ENCODE measurements at regions not wholly inside any gene's neighbourhood (a gene's known extent, or its start where the extent isn't known, plus 50 kb on each side); places are given as distances from the start of the nearest gene placed in this dataset.

DNA sequence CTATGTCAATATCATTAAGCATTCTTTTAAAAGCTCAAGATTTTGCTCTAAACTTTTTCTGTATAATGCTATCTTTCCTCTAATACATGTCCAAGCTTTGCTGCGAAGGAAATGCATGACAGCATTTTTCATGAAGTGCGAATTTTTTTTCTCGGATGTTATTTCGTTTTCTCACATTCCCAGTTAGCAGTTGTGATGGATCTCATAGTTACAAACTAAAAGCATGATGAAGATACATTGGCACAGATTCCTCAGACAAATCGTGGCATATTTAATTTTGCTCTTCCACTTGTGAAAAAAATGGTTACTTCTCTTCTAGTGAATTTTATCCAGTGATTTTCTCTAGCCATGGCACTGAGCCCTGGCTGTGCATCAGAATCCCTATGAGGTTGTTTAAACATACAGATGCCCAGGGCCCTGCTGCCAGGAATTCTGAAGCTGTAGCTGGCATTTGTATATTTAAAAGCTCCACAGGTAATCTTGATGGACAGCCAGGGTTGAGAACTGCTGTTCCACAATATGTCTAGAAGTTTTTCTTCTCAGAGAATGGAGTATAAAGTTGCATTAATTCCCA is 299.8 kb upstream of the NEBL start:
- DNase-seq, result no peak

DNA sequence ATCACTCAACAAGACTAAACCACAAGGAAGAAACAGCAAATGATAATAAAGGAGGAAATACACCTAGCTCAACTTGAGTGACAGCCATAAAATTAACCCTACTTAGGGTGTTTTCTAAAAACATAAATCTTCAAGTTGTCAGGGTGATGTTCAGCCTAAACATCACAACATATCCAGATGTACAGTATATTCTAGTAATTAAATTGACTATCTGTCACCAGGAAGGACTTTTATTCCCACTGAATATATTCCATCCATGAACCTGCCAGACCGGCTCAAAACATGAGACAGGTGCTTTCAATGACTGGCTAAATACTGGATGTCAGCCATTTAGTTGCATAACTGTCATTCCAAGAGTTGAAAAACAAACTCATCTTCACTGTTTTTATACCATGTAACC is 298.1 kb upstream of the NEBL start:
- no peak for DNase-seq

DNA sequence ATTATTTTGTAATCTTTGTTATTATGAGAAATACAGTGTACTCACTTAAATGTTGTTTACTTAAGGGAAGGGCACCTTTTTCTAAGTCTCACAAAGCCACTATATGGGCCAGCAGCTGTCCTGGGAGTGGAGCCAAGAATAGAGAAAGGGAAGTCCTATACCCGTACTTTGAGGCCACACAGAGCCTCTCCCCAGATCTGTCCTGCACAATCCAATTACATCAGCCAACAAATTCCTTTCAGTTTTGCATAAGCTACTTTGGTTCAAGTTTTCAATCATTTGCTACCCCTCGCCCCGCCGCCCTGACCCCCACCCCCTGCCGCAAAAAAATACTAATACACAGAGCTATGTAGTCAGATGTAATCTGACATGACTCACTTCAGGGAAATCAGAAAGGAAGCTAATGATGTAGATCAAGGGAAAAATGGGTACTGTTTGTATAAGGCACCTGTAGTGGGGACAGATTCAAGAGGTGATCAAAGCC is 297.4 kb upstream of the NEBL start:
- DNase-seq, result no peak

DNA sequence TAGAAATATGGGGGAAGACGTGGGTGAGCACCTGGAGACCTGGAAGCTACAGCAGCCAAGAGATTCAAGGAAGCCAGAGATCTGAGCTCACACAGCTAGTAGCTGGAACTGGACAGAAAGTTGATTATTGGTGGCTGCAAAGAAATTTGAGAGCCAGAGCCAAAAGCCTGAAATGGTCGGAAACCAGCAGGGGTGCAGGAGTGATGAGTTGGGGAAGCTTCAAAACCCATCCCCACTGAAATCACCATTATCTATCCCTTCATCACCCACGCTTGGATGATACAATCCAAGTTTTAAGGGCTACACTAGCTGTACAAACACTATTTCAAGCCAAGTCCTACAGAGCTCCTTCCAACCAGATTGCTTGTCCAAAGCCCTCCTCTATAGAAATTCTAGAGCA is 296.1 kb upstream of the NEBL start:
- DNase-seq, result no peak

DNA sequence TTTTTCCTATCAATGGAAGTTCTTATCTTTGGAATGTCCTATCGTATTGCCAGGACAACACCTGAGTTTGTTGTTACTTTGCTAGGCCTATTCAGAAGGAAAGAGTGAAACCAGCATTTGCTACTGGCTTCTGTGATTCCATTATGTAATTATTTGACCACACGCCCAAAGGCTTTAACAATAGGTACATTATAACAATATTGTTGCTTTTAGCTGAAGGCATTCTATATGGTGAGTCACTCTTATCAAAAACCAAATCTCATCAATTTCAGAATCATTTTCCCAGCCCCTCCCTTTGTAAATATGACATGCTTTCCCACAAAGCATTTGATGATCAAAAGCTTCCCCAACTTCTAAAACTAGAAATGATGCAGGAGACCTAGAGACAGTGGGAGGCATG is 294.4 kb upstream of the NEBL start:
- DNase-seq, result no peak

DNA sequence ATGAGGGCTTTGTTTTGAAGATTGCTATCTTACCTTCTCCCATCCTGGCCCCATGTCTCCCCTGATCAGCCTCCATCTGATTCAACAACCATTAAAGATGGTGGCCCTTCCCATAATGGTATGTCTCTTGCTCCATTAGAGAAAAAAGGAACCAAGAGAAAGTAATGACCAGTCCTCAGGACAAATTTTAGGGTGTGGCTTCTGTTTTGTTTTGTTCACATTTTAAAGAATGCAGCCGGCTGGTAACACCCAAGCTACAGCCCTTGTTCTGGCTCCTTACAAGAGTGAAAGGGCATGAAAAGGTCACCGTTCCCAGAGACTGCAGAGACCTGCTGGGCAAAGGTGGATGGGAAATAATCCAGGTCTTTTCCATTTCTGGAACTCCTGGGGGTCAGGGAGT is 287.9 kb upstream of the NEBL start:
- no peak for DNase-seq

DNA sequence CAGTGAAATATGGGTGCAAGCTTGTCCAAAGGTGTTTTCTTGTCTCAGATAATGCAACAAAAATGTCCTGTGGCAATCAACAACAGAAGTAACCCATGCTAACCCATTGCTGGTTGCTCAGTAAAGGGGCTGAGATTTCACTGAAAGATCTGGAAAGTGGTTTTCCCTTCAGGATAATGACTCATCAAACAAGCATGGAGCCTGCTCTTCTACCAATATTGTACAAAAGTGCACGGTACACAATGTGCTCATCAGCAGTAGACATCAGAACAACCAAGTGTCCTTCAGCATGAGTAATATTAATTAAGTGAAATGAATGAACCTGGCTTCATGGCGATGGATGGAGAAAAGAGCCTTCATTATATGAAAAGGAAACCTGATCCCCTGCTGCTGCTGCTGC is 287.1 kb upstream of the NEBL start:
- no peak for DNase-seq

DNA sequence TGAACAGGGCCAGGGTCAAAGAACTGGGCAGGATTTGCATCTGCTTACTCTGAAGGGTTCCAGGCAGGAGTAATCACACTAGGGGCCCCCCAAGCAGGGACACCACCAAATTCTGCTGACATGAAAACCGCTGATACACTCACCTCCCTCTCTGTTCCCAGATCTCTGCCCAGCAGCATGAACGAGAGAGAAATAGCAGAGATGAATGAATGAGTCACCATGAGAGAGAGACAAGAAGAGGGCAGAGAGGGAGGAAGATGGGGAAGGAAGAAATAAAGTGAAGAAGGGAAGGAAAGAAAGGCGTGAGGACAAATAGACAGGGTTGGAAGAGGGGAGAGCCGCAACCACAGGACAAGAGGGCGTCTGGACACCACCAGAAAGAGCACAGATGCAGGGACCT is 285.9 kb upstream of the NEBL start:
- no peak for DNase-seq

DNA sequence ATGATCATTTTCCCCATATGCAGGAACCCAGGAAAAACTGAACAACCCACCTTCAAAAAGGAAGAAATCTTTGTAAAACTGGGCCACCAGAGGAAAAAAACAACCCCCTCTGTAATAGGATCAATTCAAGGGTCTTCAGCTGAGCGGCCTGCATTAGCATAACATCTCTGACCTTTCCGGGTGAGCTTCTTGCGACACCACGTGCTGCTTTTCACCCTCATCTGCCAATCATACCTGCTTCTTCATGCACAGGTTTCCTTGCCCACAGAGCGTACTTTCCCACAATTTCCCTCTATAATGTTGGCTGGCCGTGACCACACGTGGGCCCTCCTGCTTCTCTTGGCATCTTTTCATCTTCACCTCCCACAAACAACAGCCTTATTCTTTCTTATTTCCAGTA is 284.3 kb upstream of the NEBL start:
- no peak for DNase-seq

DNA sequence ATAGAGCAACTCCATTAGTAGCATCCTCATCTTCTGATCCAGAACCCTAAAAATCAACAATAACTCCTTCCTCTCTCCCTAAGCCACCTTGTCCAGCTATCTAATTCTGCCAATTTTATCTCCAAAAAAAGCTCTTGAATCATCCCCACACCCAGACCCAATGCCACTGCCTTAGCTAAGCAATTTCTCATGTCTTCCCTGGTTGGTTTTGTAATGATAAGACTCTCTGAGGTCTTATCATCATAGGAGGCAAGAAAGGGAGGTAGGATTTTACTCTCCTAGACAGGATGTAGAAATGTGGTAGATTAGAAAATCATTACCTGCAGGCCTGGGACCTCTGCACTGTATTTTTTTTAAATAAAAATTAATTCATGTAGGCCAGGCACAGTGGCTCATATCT is 283.5 kb upstream of the NEBL start:
- DNase-seq, result no peak

DNA sequence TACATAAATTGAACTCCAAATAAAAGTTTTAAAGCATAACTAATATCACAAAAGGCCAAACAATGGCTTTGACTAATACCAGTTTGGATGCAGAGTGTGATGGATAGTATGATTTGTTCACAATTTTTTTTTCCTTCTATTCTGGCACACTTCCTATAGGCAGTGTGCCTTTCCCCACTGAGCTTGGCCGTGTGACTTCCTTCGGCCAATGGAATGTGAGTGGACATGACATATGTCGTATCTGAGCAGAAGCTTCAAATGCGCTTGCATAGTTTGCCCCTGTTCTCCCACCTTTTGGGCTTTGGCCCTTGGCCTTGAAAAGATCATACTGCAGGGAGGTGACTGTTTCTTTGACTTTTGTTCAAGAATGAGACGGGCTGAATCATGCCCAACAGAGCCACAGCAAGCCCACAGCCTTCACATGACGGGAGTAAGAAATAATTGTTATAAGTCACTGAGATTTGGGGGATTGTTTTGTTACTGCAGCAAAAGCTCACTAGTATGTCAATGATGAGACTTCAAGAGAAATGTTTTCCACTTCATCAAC is 279.9 kb upstream of the NEBL start:
- no peak for DNase-seq

DNA sequence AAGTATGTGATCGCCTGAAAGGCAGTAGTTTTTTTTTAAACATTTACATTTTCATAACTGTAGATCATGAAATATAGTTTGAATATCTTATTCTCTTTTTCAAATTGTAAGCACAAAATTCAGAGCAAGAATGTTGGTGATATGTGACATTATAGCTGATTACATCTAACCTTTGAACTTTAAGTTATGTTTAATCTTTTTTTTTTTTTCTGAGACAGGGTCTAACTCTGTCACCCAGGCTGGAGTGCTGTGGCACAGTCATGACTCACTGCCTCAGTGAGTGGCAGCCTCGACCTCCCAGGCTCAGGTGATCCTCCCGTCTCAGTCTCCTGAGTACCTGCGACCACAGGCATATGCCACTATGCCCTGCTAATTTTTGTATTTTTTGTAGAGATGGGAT is 278.7 kb upstream of the NEBL start:
- no peak for DNase-seq

DNA sequence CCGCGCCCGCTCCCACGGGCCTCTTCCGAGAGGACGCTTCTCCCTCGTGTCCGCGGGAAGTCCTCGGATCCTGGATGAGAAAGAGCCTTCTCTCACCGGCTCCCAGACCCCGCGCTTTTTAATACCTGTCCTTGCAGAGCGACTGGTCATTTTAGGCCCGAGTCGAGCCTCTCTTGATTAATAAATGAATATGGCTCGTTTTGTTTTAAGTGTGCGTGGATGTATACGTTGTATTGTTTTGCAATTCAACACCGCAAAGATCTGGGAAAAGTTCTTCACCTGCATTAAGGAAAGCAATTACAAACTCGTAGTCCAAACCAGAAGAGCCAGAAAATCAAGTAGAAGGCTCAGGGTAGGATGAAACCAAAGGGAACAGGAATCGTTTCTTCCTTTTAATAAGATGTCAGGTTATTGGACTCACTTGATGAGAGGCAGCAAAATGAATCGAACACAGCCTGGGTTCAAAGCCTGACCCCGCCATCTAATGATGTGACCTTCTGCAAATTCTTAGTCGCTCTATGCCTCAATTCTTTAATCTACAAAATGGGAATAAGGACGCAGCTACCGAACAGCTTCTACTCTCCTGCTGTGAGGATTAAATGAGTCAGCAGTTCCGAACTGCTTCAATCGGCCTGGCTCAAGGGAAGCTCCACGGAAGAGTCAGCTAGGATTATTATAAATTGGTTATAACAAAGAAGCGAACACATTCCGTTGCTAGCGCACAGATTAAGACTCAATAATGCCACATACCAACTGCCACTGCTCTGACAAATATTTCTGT is 277.8 kb upstream of the NEBL start:
- no peak for DNase-seq

DNA sequence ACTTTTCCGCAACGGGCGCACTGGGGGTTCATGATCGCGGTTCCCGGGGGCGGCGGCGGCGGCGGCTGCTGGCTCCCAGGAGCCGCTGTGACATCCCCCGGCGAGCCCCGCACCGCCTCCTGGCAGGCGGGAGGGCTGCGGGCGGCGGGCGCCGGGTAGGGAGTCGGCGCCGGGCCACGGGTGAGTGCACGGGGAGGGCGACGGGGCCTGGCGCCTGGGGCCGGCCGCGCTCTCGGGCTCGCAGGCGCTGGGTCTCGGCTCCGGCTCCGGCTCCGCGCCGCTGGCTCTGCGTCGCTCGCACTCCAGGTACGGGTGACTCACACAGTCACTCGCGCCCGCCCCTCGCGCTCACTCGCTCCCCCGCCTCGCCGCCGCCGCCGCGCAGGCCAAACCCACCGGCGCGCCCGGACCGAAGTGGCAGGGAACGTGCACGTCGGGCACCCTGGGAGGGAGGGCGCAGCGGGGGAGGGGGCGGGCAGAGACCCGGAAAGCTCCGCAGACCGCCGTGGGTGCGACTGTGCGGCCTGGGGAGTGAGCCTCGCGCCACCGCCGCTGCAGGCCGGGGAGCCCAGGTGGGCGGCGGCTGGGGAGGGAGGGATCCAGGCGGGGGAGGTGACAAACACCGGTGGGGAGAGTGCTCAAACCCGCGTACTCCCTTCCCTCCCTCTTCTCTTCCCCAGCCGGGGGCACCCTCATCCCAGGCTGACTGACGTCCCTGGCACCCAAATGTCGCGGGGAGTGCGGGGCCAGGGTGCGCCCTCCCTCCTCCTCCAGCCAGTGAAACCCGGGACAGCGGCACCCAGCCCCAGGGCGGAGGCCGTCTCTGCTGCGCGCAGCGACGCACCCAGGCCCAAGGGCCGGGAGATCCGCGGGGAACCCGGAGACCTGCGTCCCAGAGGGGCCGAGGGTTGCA is 276.9 kb upstream of the NEBL start:
- DNase-seq, result no peak

DNA sequence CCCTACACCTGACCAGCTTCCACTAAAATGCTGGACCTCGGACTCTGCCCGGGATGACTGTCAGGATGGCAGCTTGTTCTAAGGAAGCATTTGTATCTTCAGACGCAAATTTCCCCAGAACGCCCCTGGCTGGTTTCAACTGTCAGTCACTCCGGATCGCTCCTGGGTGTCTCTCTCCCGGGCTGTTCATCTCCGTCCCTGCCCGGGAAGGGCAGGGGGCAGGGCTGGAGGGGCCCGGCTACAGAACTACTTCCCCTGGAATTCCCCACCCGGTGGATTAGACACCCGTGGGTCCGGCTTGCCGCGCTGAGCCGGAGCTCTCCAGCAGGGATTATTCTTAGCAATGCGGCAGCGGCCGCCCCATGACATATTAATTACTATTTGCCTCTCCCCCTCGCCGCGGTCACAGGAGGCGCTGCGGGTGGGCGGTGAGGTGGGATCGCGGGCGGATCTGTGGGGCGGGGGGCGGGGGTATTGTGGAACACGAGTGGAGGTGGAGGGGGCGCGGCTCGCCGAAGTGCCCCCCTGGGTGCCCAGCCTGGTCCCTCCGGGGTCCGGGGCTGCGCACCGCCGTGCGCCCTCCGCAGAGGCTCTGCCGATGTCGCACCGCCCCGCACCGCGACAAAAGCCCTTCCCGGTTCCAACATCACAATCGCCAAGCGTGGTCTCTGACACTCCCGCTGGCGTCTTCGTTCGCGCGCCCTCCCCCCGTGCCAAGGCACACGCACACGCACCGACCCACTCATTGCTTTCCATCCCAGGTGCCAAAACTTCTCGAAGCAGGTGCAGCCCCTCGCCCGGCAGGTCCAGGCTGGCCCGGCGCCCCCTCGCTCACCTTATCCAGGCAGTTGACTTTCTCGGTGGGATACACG is 276.1 kb upstream of the NEBL start:
- no peak for DNase-seq

DNA sequence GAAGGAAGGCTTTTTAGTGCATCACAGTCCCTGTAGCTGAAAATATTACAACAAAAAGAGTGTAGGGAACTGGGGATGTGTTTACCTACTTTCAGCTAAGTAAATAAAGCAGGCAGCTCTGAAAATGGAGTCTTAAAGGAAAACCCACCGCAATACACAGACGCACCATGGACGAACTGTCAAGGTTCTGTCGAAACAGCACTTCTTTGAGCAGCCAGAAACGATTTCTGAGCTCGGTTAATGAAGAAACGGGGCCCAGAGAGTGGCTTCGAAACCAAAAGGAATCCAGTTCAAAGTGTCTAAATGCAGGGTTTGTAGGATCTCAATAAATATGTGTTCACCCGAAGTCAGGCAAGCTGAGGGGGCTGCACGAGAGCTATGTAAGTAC is 275.4 kb upstream of the NEBL start:
- DNase-seq, result no peak

DNA sequence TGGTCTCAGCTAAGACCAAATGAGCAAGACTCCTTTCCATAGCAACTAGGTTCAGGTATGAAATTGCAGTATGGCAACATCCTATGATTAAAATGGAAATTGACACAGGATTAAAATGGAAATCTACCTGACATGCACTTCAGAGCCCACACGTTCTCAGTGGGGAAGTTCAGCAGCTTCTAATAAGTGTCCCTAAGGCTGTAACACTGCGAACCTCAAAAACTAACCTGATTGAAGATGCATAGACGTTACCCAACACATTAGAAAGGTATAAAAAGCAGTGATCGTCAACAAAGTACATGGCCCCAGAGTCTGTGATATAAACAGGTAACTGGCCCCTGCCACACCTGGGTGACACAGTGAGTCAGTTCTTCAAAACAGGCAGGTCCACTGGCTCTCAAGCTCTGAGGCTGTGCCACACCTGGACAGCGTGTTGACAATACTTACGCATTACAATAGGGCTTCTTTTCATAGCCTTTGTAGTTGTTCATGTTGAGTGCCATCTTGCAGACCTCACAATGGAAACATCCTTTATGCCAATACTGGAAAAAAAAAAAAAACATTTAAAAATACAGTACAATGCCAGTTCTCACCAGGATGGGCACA is 274.9 kb upstream of the NEBL start:
- DNase-seq, result no peak

DNA sequence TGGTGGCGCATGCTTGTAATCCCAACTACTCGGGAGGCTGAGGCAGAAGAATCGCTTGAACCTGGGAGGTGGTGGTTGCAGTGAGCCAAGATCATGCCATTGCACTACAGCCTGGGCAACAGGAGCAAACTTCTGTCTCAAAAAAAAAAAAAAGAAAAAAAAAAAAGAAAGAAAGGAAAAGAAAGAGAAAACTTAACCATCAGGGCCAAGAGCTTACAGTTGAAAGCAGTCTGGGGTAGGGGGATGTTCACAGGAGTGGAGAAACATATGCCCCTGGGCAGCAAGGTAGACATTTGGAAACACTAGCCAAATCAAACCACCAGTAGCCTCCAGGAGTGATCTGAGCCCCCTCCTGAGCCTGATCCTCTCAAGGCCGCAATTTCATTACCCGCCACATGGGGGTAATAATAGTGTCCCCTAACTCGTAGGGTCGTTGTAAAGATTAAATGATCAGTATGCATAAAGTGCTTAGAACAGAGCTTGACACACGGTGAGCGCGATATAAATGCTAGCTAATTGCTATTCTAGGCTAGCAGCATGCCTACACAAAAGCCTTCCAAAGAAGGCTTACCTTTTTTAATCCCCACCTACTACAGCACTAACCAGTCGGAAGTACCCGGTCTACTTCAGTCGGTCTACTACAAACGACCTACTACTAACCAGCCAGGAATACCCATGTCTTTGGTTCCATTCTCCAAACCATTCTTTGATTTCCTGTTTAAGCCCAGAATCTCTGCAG is 274.3 kb upstream of the NEBL start:
- no peak for DNase-seq

DNA sequence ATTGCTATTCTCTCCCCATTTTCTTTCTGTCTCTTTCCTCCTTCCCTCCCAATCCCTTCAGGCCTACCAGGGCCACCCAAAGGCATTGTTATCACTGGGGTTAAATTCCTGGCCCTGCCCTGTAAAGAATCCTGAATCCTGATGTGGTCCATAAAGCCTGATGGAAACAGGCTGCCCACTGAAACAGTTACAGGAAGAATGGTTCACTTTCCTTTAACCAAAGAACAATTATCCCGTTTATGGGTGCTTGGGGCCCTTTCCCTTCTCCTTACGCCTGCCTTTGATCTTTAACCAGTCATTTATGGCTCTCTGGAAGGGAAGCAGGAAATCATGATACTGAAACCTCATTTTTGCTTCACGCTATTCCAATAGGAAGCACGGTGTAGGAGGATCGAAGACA is 273.1 kb upstream of the NEBL start:
- DNase-seq, result no peak

DNA sequence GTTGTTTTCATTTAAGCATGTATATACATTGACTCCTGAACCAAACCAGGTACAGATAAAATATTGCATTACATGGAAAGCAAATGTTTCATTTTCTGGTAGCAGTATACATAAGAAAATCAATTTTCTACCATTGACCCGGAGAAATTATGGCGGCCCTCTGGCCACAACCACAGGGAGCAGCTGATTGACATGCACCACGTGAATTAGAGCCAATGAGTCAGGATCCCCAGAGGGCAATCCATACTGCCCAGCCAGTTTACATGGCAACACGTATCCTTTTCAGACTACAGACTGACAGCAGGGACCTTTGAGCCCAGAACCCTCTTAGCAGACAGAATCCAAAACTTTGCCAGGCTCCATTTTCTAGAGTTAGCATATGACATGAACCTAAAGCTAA is 272.2 kb upstream of the NEBL start:
- no peak for DNase-seq

DNA sequence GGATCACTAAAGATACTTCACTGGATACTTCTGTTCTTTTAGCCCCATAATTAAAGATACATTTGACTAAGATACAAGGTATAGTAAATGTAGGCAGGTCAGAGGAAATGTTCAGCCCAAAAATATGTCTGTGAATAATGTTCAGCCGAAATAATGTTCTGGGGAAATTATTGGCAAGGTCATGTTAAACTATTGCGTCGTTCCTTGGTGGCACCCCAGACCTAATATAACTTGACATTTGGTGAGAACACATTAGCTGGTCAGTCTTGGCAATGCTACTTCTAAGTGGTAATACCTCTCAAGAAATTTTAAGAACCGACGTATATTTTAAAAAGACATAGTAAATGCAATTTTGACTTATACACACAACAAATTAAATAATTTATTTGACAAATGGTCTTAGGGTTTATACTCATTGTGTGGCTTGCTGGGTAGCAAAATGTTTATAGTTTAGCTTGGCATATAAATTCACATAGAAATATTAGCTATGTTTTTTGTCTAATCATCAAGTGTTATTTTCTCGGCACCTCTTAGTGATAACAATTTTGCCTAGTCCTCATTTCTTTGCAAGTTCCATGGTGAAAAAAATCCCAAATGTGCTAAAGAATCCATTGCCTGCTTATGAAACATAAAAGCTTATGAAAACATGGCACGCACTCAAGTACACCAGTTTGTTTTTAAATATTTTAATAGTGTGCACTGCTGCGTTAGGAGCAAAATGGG is 270.3 kb upstream of the NEBL start:
- no peak for DNase-seq

Measured in NCI-H2227 treated with DMSO at 0.1 percent for 48 hours (cell line).